Panc1 (cell line): ENCODE measurements at regions not wholly inside any gene's neighbourhood (a gene's known extent, or its start where the extent isn't known, plus 50 kb on each side); places are given as distances from the start of the nearest gene placed in this dataset.
"Not testable (repeated sequence)": the region's sequence is repeated elsewhere in the genome, so short reads cannot be mapped to it uniquely, and the experiment has no call there.

Source experiments
- CTCF ChIP-seq: fragments of 450-650 bp; IDR thresholded peaks from 2 replicates; pipeline ENCODE4 v1.5.1; 2017; ENCODE audit warnings: mild to moderate bottlenecking
- POLR2AphosphoS5 ChIP-seq: IDR thresholded peaks from 2 replicates; pipeline ENCODE4 v1.6.1; 2012; ENCODE audit warnings: mild to moderate bottlenecking, low read depth, low read length, moderate library complexity
- REST ChIP-seq, 2 experiments: IDR thresholded peaks; 2 replicates each; pipeline ENCODE4 v1.6.1; 2011 to 2012; ENCODE audit warnings: low read depth in 2 of 2, control low read depth in 1 of 2, low read length in 1 of 2, mild to moderate bottlenecking in 1 of 2, moderate library complexity in 1 of 2; ENCODE audit not compliant: insufficient read depth in 1 of 2
- TCF7L2 ChIP-seq: IDR thresholded peaks from 2 replicates; pipeline ENCODE4 v1.6.1; 2011; ENCODE audit warnings: mild to moderate bottlenecking, low read depth, low read length, inconsistent platforms

- not testable (repeated sequence) for TF ChIP-seq CTCF; REST (IDR thresholded peaks at IDR 0.05; ENCODE audit: insufficient read depth in 1 of 2, low read depth in 2 of 2, low read length in 1 of 2); POLR2AphosphoS5; TCF7L2
These were observed 128.8 kb upstream of the NIPBL start for GRCh38 chr5:36747794-36748193.
